GM12891 (cell line): ENCODE measurements at regions not wholly inside any gene's neighbourhood (a gene's known extent, or its start where the extent isn't known, plus 50 kb on each side); places are given as distances from the start of the nearest gene placed in this dataset.

Experiments used
- PAX5 ChIP-seq: IDR thresholded peaks from 2 replicates; pipeline ENCODE4 v1.6.1; 2011; ENCODE audit warnings: low read length, moderate library complexity, mild to moderate bottlenecking; ENCODE audit not compliant: insufficient read depth, severe bottlenecking
- POLR2A ChIP-seq: IDR thresholded peaks from 2 replicates; pipeline ENCODE4 v1.6.1; 2011; ENCODE audit warnings: low read depth, low read length, control low read depth
- POLR2AphosphoS5 ChIP-seq: IDR thresholded peaks from 2 replicates; pipeline ENCODE4 v1.6.1; 2011; ENCODE audit warnings: low read depth, low read length, control low read depth
- SPI1 ChIP-seq: IDR thresholded peaks from 2 replicates; pipeline ENCODE4 v1.6.1; 2011; ENCODE audit warnings: low read depth, low read length, control low read depth
- TAF1 ChIP-seq: IDR thresholded peaks from 2 replicates; pipeline ENCODE4 v1.6.1; 2011; ENCODE audit warnings: low read depth, low read length, control low read depth

GRCh38 chrX:128165884-128166408 is 113.7 kb upstream of the ACTRT1 start:
- TF ChIP-seq POLR2AphosphoS5: no peak
- no peak for TF ChIP-seq POLR2A
- no peak for TF ChIP-seq TAF1
- no peak for TF ChIP-seq PAX5
- no peak for TF ChIP-seq SPI1
